ENCODE measurements at regions not wholly inside any gene's neighbourhood (a gene's known extent, or its start where the extent isn't known, plus 50 kb on each side); places are given as distances from the start of the nearest gene placed in this dataset.

- TF ChIP-seq CTCF (IDR thresholded peaks at IDR 0.05) (no peak), POLR2AphosphoS5 (IDR thresholded peaks at IDR 0.05) (no peak)
These were observed 230.4 kb upstream of the TMEM72 start for GRCh38 chr10:44680764-44681163.
